SIG-M5 (cell line): ENCODE measurements at regions not wholly inside any gene's neighbourhood (a gene's known extent, or its start where the extent isn't known, plus 50 kb on each side); places are given as distances from the start of the nearest gene placed in this dataset.
A peak's percentile ranks its signal among the peaks of the same experiment; 100 is the strongest.

ENCODE experiments used
- DNase-seq: peaks from one replicate; lab custom pipeline; 2025; lab: John Stamatoyannopoulos, UW

GRCh38 chr5:116361979-116362577, 212.5 kb downstream of the SEMA6A start:
- DNase-seq = no peak

DNA sequence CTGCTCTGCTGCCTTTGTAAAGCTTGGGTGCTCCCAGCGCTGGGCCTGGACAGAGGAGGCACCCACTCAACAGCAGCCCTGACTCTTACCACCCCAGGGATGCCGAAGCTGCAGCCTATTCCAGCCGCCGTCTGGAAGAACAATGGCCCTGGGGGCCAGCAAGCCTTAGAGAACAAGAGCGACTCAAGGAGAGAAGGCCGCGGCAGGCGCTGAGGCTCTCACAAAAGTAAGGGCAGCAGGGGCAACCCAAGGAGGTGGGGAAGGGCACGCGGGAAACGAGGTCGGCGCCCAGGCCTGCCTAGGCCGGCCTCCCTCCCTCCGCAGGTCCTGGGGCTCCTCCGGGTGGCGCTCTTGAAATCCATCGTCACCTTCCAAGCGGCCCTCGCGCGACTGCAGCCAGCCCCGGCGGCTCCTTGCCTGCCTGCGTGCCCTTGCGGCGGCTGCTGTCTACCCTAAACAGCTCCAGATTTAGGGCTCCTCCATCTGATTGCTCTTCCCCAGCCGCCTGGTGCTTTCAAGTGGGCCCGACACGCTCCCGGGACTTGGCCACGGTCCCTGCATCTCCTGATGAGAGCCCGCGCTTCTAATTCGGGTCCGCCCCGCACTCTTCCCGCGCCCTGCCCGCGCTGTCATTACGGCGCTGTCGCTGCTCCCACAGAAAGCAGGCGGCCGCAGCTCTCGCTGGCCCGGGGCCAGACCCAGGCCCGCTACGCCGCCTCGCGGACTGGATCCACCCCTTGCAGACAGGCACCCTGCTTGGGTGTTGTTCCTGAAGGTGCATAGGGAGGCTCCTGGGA, 213.3 kb downstream of the SEMA6A start:
- DNase-seq = no peak

GRCh38 chr5:116360008-116360853, 214.4 kb downstream of the SEMA6A start:
- no peak for DNase-seq

- no peak for DNase-seq
These were observed 215.0 kb downstream of the SEMA6A start for GRCh38 chr5:116359592-116359991.

DNA sequence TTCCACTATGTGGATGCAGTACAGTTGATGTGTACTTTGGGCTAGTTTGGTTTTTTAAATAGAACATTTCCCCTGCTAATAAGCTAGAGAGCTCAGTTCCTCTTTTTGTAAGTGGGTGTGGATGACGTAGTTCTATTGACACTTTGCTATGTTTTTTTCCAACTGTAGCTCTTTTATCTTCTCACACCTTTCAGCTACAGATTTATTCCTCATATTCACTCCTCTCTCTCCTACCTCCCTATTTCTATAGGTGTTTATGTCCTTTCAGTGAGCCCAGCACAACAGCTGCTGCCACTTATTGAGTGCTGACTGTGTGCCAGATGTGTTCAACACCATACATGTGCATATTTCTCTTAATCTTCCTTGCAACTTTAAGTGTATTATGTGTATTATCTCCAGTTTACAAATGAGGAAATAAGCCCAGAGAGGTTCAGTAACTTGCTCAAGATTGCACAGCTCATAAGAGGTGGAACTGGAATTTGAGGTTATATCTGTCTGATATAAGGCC, 215.7 kb downstream of the SEMA6A start:
- DNase-seq = peak; percentile 52

DNA sequence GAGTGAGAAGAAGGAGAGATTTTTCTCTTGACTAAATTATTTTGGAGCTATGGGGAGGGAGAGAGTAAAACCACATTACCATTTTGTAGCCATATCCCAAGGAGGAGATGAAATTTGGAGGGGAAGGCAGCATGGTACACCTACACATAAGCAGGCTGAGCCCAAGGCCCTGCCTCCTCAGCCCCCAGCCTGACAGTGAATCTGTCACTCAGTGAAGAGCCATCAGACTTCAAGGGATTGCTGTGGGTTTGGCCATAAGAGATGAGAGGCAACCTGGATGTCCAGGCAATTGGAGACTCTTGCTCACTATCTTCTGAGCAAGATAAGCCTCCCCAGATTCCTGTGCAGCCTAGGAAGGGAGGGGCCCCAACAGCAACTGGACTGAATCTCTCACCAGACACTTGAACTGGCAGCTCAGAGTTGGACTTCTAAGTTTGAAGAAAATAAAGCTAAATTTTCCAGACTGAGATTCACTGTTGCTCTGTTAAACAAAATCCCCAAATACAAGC, 216.6 kb downstream of the SEMA6A start:
- DNase-seq = no peak

DNA sequence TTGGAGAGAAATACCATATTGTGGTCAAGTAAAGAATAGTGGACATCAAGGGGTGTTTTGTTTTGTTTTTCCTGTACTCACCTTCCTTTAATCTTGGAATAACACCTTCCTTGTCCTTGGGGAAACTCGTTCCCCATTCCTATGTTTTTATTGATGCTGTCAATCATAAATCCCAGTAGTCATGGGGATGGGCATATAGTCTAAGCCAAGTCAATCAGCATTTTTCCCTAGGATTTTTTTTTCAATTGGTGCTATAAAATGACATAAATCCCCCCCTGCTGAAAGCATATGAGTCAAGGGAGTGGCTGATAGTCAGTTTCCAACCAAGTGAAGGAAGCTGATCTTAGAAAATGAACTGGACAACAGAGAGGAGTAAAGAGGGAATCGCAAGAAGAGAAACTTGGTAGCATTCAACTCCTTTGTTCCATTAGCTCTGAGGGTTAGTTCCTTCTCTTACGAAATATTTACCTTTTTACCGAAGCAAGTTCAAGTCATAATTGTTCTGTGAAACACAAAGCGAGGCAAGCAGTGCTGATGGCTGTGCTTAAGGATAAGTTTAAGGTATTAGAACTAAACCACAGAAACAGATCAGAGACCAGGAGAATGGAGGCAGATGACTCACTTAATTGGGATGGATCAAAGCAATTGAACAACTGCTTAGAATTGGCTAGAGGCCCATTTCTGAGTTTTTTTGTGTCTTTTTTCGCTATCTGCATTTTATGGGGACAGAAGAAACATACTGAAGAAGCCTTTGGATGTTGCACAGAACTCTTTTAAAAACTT, 218.6 kb downstream of the SEMA6A start:
- DNase-seq = no peak

DNA sequence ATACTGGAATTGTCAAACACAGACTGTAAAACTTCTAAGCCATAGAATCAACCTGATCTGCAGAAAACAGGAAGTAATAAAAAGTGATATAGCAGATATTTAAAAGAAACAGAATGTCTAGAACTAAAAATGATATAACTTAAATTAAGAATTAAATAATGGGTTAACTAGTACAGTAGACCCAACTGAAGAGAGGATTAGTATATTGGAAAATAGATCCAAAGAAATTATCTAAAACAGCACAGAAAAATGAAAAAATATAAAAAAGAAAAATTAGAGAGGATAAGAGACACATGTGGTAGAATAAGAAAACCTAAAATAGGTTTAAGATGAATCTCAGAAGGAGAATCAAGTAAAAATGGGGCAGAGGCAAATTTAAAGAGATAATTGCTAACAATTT, 219.9 kb downstream of the SEMA6A start:
- no peak for DNase-seq

DNA sequence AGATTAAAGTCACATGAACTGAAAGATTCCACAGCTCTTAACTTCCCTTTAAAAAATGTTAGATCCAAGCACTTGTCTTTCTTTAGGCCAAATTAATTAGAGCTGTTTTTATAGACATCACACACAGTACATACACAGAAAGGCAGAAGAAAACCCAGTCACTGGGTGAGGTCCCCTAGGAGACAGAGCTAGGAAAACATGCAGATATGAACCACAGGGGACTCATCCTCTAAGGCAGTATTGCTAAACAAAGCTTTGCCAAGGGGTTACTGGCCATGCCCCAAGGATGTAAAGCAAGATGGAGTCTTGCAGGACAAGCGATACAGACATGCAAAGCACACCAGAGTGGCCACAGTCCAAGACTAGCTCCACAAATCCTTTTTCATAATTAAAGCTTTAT, 227.0 kb downstream of the SEMA6A start:
- no peak for DNase-seq

- DNase-seq = no peak
These were observed 230.7 kb downstream of the SEMA6A start for GRCh38 chr5:116343961-116344360.
